GM23248 (cell line): ENCODE measurements at regions not wholly inside any gene's neighbourhood (a gene's known extent, or its start where the extent isn't known, plus 50 kb on each side); places are given as distances from the start of the nearest gene placed in this dataset.

Source experiments
- EZH2 ChIP-seq: fragments of 200-600 bp; sonication (generic); IDR thresholded peaks from 2 replicates; pipeline ENCODE4 v1.6.1; 2018; ENCODE audit warnings: antibody characterized with exemption, mild to moderate bottlenecking; ENCODE audit not compliant: insufficient read depth, poor library complexity, severe bottlenecking
- EZH2phosphoT487 ChIP-seq: fragments of 200-600 bp; sonication (generic); IDR thresholded peaks from 2 replicates; pipeline ENCODE4 v1.6.1; 2018; ENCODE audit warnings: antibody characterized with exemption, moderate library complexity, mild to moderate bottlenecking, low read depth; ENCODE audit not compliant: insufficient read depth

GRCh38 chr4:107122736-107123135 lies 86.6 kb upstream of the DKK2 start:
- no peak for TF ChIP-seq EZH2
- TF ChIP-seq EZH2phosphoT487 = no peak
